ENCODE measurements at regions not wholly inside any gene's neighbourhood (a gene's known extent, or its start where the extent isn't known, plus 50 kb on each side); places are given as distances from the start of the nearest gene placed in this dataset.

GRCh38 chr12:114916124-114916523 lies 232.1 kb upstream of the TBX3 start:
- Histone ChIP-seq H3K9me2 (ENCODE audit: insufficient read depth, low read length) (no peaks in the 10 kb centered on the region), H2AFZ (ENCODE audit: low read depth, low read length) (no peak overlapping the region), H3K4me3 (ENCODE audit: low read length) (no peak overlapping the region)

GRCh38 chr12:114913871-114914801 lies 230.2 kb upstream of the TBX3 start:
- Histone ChIP-seq H3K9ac (ENCODE audit: low read length) (no peak overlapping the region), H3K79me2 (replicated peaks; ENCODE audit: insufficient read depth, low read length) (no peaks in the 10 kb centered on the region), H3K9me2 (ENCODE audit: insufficient read depth, low read length) (no peaks in the 10 kb centered on the region), H3K9me3 (ENCODE audit: low read length) (no peaks in the 10 kb centered on the region), H3K27me3 (ENCODE audit: insufficient read depth, low read depth, low read length) (no peaks in the 10 kb centered on the region), H3K4me2 (ENCODE audit: low read length) (no peak overlapping the region), H3K4me3 (ENCODE audit: low read length) (no peak overlapping the region), H3F3A (ENCODE audit: insufficient read depth, low read length, poor library complexity, severe bottlenecking) (no peaks in the 10 kb centered on the region), H4K20me1 (ENCODE audit: insufficient read depth) (no peaks in the 10 kb centered on the region), H3K36me3 (ENCODE audit: insufficient read depth, low read length) (no peaks in the 10 kb centered on the region), H3K27ac (ENCODE audit: low read length) (no peak overlapping the region), H2AFZ (ENCODE audit: low read depth, low read length) (no peak overlapping the region)
- TF ChIP-seq EP300 (conservative IDR thresholded peaks at IDR 0.05; ENCODE audit: poor library complexity, severe bottlenecking) = no peak
- TF ChIP-seq CTCF (IDR thresholded peaks at IDR 0.05; ENCODE audit: poor library complexity, severe bottlenecking) = no peak
- no peak for TF ChIP-seq SMC3 (conservative IDR thresholded peaks at IDR 0.05; ENCODE audit: poor library complexity)
- TF ChIP-seq POLR2AphosphoS5 (IDR thresholded peaks at IDR 0.05) = no peak
- TF ChIP-seq EZH2 (IDR thresholded peaks at IDR 0.05; ENCODE audit: borderline replicate concordance, insufficient read depth, low read length, poor library complexity, severe bottlenecking) = no peak
- TF ChIP-seq REST (IDR thresholded peaks at IDR 0.05; ENCODE audit: borderline replicate concordance) = no peak
- TF ChIP-seq TAF1 (IDR thresholded peaks at IDR 0.05; ENCODE audit: low read depth) = no peak
- no peak for TF ChIP-seq RAD21 (conservative IDR thresholded peaks at IDR 0.05)
- TF ChIP-seq MXI1 (conservative IDR thresholded peaks at IDR 0.05; ENCODE audit: poor library complexity, severe bottlenecking) = no peak

More at GRCh38 chr12:114916124-114916523, 232.1 kb upstream of the TBX3 start:
- Histone ChIP-seq H3K9ac (ENCODE audit: low read length) (no peak overlapping the region), H3K27ac (ENCODE audit: low read length) (no peak overlapping the region), H3K79me2 (replicated peaks; ENCODE audit: insufficient read depth, low read length) (no peaks in the 10 kb centered on the region), H3K36me3 (ENCODE audit: insufficient read depth, low read length) (no peaks in the 10 kb centered on the region), H3F3A (ENCODE audit: insufficient read depth, low read length, poor library complexity, severe bottlenecking) (no peaks in the 10 kb centered on the region), H4K20me1 (ENCODE audit: insufficient read depth) (no peaks in the 10 kb centered on the region), H3K9me3 (ENCODE audit: low read length) (no peaks in the 10 kb centered on the region), H3K27me3 (ENCODE audit: insufficient read depth, low read depth, low read length) (no peaks in the 10 kb centered on the region), H3K4me2 (ENCODE audit: low read length) (no peak overlapping the region)
- TF ChIP-seq EZH2 (IDR thresholded peaks at IDR 0.05; ENCODE audit: borderline replicate concordance, insufficient read depth, low read length, poor library complexity, severe bottlenecking) = no peak
- no peak for TF ChIP-seq REST (IDR thresholded peaks at IDR 0.05; ENCODE audit: borderline replicate concordance)
- TF ChIP-seq EP300 (conservative IDR thresholded peaks at IDR 0.05; ENCODE audit: poor library complexity, severe bottlenecking) = no peak
- no peak for TF ChIP-seq TAF1 (IDR thresholded peaks at IDR 0.05; ENCODE audit: low read depth)
- TF ChIP-seq RAD21 (conservative IDR thresholded peaks at IDR 0.05) = no peak
